ENCODE measurements at regions not wholly inside any gene's neighbourhood (a gene's known extent, or its start where the extent isn't known, plus 50 kb on each side); places are given as distances from the start of the nearest gene placed in this dataset.

GRCh38 chrX:482702-483203, 96.0 kb upstream of the PPP2R3B start:
- no peak for TF ChIP-seq CTCF (IDR thresholded peaks at IDR 0.05)
- ATAC-seq (no peak), DNase-seq (no peak)
- Histone ChIP-seq H3K4me3 (ENCODE audit: low read length) (no peak overlapping the region), H3K27me3 (ENCODE audit: control insufficient read depth, insufficient read depth, low read length) (no peaks in the 10 kb centered on the region), H3K4me1 (ENCODE audit: control insufficient read depth, insufficient read depth, low read length) (no peaks in the 10 kb centered on the region), H3K27ac (ENCODE audit: low read length) (no peak overlapping the region), H3K9me3 (ENCODE audit: control insufficient read depth, insufficient read depth, low read length) (peaks cover 15% of the 10 kb centered on the region), H3K36me3 (ENCODE audit: control insufficient read depth, insufficient read depth, low read length) (no peaks in the 10 kb centered on the region)
- H3K27ac Mint-ChIP-seq, result no peak overlapping the region
- H3K36me3 Mint-ChIP-seq, result no peaks in the 10 kb centered on the region
- peaks cover 4 to 8% of the 10 kb centered on the region in 2 donors for H3K9me3 Mint-ChIP-seq
- no peaks in the 10 kb centered on the region for H3K4me1 Mint-ChIP-seq
- 90% methylated on average over 23 of the region's 23 CpGs for WGBS (ENCODE audit: insufficient coverage)
- intact Hi-C loops (cut with micrococcal nuclease), result no loop called here
- no peak overlapping the region for H3K4me3 Mint-ChIP-seq
- no peaks in the 10 kb centered on the region for H3K27me3 Mint-ChIP-seq (ENCODE audit: low read depth in 2 of 2)

- peaks cover 4 to 9% of the 10 kb centered on the region in 2 donors for H3K9me3 Mint-ChIP-seq
- H3K27me3 Mint-ChIP-seq (ENCODE audit: low read depth in 2 of 2), result no peaks in the 10 kb centered on the region
- TF ChIP-seq CTCF (IDR thresholded peaks at IDR 0.05), result no peak
- intact Hi-C loops (cut with micrococcal nuclease), result no loop called here
- Histone ChIP-seq H3K4me3 (ENCODE audit: low read length) (no peak overlapping the region), H3K36me3 (ENCODE audit: control insufficient read depth, insufficient read depth, low read length) (no peaks in the 10 kb centered on the region), H3K9me3 (ENCODE audit: control insufficient read depth, insufficient read depth, low read length) (peaks cover 15% of the 10 kb centered on the region), H3K4me1 (ENCODE audit: control insufficient read depth, insufficient read depth, low read length) (no peaks in the 10 kb centered on the region), H3K27me3 (ENCODE audit: control insufficient read depth, insufficient read depth, low read length) (no peaks in the 10 kb centered on the region), H3K27ac (ENCODE audit: low read length) (no peak overlapping the region)
- 95% methylated on average over 13 of the region's 13 CpGs for WGBS (ENCODE audit: insufficient coverage)
- ATAC-seq (no peak), DNase-seq (no peak)
- no peak overlapping the region for H3K4me3 Mint-ChIP-seq
- no peaks in the 10 kb centered on the region for H3K36me3 Mint-ChIP-seq
- no peak overlapping the region for H3K27ac Mint-ChIP-seq
- H3K4me1 Mint-ChIP-seq, result no peaks in the 10 kb centered on the region
Measured at GRCh38 chrX:485368-485767, 98.7 kb upstream of the PPP2R3B start.

GRCh38 chrX:486325-486724, 99.6 kb upstream of the PPP2R3B start:
- H3K36me3 ChIP-seq (ENCODE audit: control insufficient read depth, insufficient read depth, low read length), result no peaks in the 10 kb centered on the region
- WGBS (ENCODE audit: insufficient coverage), result 94% methylated on average over 2 of the region's 4 CpGs
- Mint-ChIP-seq H3K9me3 (peaks cover 4 to 9% of the 10 kb centered on the region in 2 donors), H3K4me3 (no peak overlapping the region), H3K27me3 (ENCODE audit: low read depth in 2 of 2) (no peaks in the 10 kb centered on the region), H3K27ac (no peak overlapping the region), H3K4me1 (no peaks in the 10 kb centered on the region), H3K36me3 (no peaks in the 10 kb centered on the region)
- no peak overlapping the region for H3K4me3 ChIP-seq (ENCODE audit: low read length)
- H3K27ac ChIP-seq (ENCODE audit: low read length), result no peak overlapping the region
- no peak for ATAC-seq
- peaks cover 14% of the 10 kb centered on the region for H3K9me3 ChIP-seq (ENCODE audit: control insufficient read depth, insufficient read depth, low read length)
- no peak for DNase-seq
- H3K27me3 ChIP-seq (ENCODE audit: control insufficient read depth, insufficient read depth, low read length), result no peaks in the 10 kb centered on the region
- intact Hi-C loops (cut with micrococcal nuclease), result no loop called here
- no peak for TF ChIP-seq CTCF (IDR thresholded peaks at IDR 0.05)
- no peaks in the 10 kb centered on the region for H3K4me1 ChIP-seq (ENCODE audit: control insufficient read depth, insufficient read depth, low read length)

GRCh38 chrX:487836-488235, 101.1 kb upstream of the PPP2R3B start:
- 57% methylated on average over 1 of the region's 1 CpG for WGBS (ENCODE audit: insufficient coverage)

More at GRCh38 chrX:487836-488235, 101.1 kb upstream of the PPP2R3B start:
- intact Hi-C loops (cut with micrococcal nuclease), result no loop called here
- no peak for TF ChIP-seq CTCF (IDR thresholded peaks at IDR 0.05)
- H3K9me3 ChIP-seq (ENCODE audit: control insufficient read depth, insufficient read depth, low read length), result peaks cover 8% of the 10 kb centered on the region
- no peaks in the 10 kb centered on the region for H3K4me1 ChIP-seq (ENCODE audit: control insufficient read depth, insufficient read depth, low read length)
- DNase-seq (no peak), ATAC-seq (no peak)
- H3K27me3 ChIP-seq (ENCODE audit: control insufficient read depth, insufficient read depth, low read length), result no peaks in the 10 kb centered on the region
- Mint-ChIP-seq H3K27me3 (ENCODE audit: low read depth in 2 of 2) (no peaks in the 10 kb centered on the region), H3K36me3 (no peaks in the 10 kb centered on the region), H3K27ac (no peak overlapping the region), H3K4me3 (no peak overlapping the region), H3K4me1 (no peaks in the 10 kb centered on the region), H3K9me3 (peaks cover 0 to 5% of the 10 kb centered on the region in 2 donors)
- no peak overlapping the region for H3K27ac ChIP-seq (ENCODE audit: low read length)
- no peaks in the 10 kb centered on the region for H3K36me3 ChIP-seq (ENCODE audit: control insufficient read depth, insufficient read depth, low read length)
- H3K4me3 ChIP-seq (ENCODE audit: low read length), result no peak overlapping the region
